ENCODE measurements at regions not wholly inside any gene's neighbourhood (a gene's known extent, or its start where the extent isn't known, plus 50 kb on each side); places are given as distances from the start of the nearest gene placed in this dataset.

- Histone ChIP-seq H3K27ac (ENCODE audit: low read length in 2 of 2) (no peak overlapping the region), H3K79me2 (ENCODE audit: control insufficient read depth, insufficient read depth, low read length) (no peaks in the 10 kb centered on the region), H3K36me3 (replicated peaks in 1 of 2; ENCODE audit: control extremely low read depth in 1 of 2, control insufficient read depth in 1 of 2, extremely low read depth in 1 of 2, insufficient read depth in 2 of 2, low read length in 1 of 2) (no peaks in the 10 kb centered on the region), H3K4me2 (replicated peaks; ENCODE audit: low read depth, low read length, poor library complexity, severe bottlenecking) (no peak overlapping the region), H2AFZ (ENCODE audit: insufficient read depth, low read depth, low read length, poor library complexity, severe bottlenecking) (no peak overlapping the region), H3K9me3 (ENCODE audit: control extremely low read depth in 1 of 3, control insufficient read depth in 2 of 3, insufficient read depth in 1 of 3, low read length in 2 of 3) (no peaks in the 10 kb centered on the region), H3K9ac (ENCODE audit: low read length) (no peak overlapping the region), H4K20me1 (ENCODE audit: control insufficient read depth, insufficient read depth, low read length, poor library complexity, severe bottlenecking) (no peaks in the 10 kb centered on the region), H3K27me3 (replicated peaks in 1 of 4; ENCODE audit: control extremely low read depth in 1 of 4, control insufficient read depth in 3 of 4, insufficient read depth in 4 of 4, low read length in 3 of 4) (no peaks in the 10 kb centered on the region), H3K4me3 (ENCODE audit: control extremely low read depth in 1 of 5, extremely low read depth in 1 of 5, insufficient read depth in 1 of 5, low read depth in 2 of 5, low read length in 4 of 5) (no peak overlapping the region), H3K4me1 (ENCODE audit: control insufficient read depth in 2 of 2, insufficient read depth in 2 of 2, low read length in 2 of 2) (no peaks in the 10 kb centered on the region)
- Mint-ChIP-seq H3K27ac (no peak overlapping the region), H3K4me1 (no peaks in the 10 kb centered on the region), H3K4me3 (no peak overlapping the region), H3K9me3 (ENCODE audit: insufficient read depth) (no peaks in the 10 kb centered on the region), H3K27me3 (peaks cover 6% of the 10 kb centered on the region)
- CTCF ChIA-PET = no interaction called here
- ATAC-seq (ENCODE audit: low read depth) (no peak), DNase-seq (no peak)
- intact Hi-C loops (cut with micrococcal nuclease) = no loop called here
- WGBS (ENCODE audit: insufficient coverage) = 93% methylated on average over 2 of the region's 2 CpGs
- POLR2A ChIA-PET = no interaction called here
- TF ChIP-seq EZH2 (IDR thresholded peaks at IDR 0.05; ENCODE audit: borderline replicate concordance, insufficient read depth, low read depth, low read length, poor library complexity, severe bottlenecking) (no peak), CTCF (IDR thresholded peaks at IDR 0.05) (no peak)
Measured at GRCh38 chr5:67435032-67435431, 238.4 kb upstream of the CD180 start.

GRCh38 chr5:67434466-67434865, 237.9 kb upstream of the CD180 start:
- Histone ChIP-seq H3K79me2 (ENCODE audit: control insufficient read depth, insufficient read depth, low read length) (no peaks in the 10 kb centered on the region), H3K9ac (ENCODE audit: low read length) (no peak overlapping the region), H3K27ac (ENCODE audit: low read length in 2 of 2) (no peak overlapping the region), H3K4me3 (ENCODE audit: control extremely low read depth in 1 of 5, extremely low read depth in 1 of 5, insufficient read depth in 1 of 5, low read depth in 2 of 5, low read length in 4 of 5) (no peak overlapping the region), H3K4me1 (ENCODE audit: control insufficient read depth in 2 of 2, insufficient read depth in 2 of 2, low read length in 2 of 2) (no peaks in the 10 kb centered on the region), H3K4me2 (replicated peaks; ENCODE audit: low read depth, low read length, poor library complexity, severe bottlenecking) (no peak overlapping the region), H2AFZ (ENCODE audit: insufficient read depth, low read depth, low read length, poor library complexity, severe bottlenecking) (no peak overlapping the region), H4K20me1 (ENCODE audit: control insufficient read depth, insufficient read depth, low read length, poor library complexity, severe bottlenecking) (no peaks in the 10 kb centered on the region), H3K9me3 (ENCODE audit: control extremely low read depth in 1 of 3, control insufficient read depth in 2 of 3, insufficient read depth in 1 of 3, low read length in 2 of 3) (no peaks in the 10 kb centered on the region), H3K27me3 (replicated peaks in 1 of 4; ENCODE audit: control extremely low read depth in 1 of 4, control insufficient read depth in 3 of 4, insufficient read depth in 4 of 4, low read length in 3 of 4) (no peaks in the 10 kb centered on the region), H3K36me3 (replicated peaks in 1 of 2; ENCODE audit: control extremely low read depth in 1 of 2, control insufficient read depth in 1 of 2, extremely low read depth in 1 of 2, insufficient read depth in 2 of 2, low read length in 1 of 2) (no peaks in the 10 kb centered on the region)
- Mint-ChIP-seq H3K9me3 (ENCODE audit: insufficient read depth) (no peaks in the 10 kb centered on the region), H3K27ac (no peak overlapping the region), H3K4me1 (no peaks in the 10 kb centered on the region), H3K4me3 (no peak overlapping the region), H3K27me3 (no peaks in the 10 kb centered on the region)
- ChIA-PET POLR2A (no interaction called here), CTCF (no interaction called here)
- DNase-seq = no peak
- intact Hi-C loops (cut with micrococcal nuclease) = no loop called here
- no peak for ATAC-seq (ENCODE audit: low read depth)
- TF ChIP-seq EZH2 (IDR thresholded peaks at IDR 0.05; ENCODE audit: borderline replicate concordance, insufficient read depth, low read depth, low read length, poor library complexity, severe bottlenecking) = no peak
- TF ChIP-seq CTCF (IDR thresholded peaks at IDR 0.05) = no peak
- 43% methylated on average over 1 of the region's 4 CpGs for WGBS (ENCODE audit: insufficient coverage)

Measured in B cell (primary cell).